Panc1 (cell line): ENCODE measurements at regions not wholly inside any gene's neighbourhood (a gene's known extent, or its start where the extent isn't known, plus 50 kb on each side); places are given as distances from the start of the nearest gene placed in this dataset.

Experiments
- ATAC-seq: fragments of 200-7000 bp; cut with Tn5 transposase; 2 replicates; pipeline ENCODE4 v1.9.1; 2020; ENCODE audit warnings: mild to moderate bottlenecking, moderate library complexity
- BruUV-seq: library from RNA; stranded (reverse); fragments of 400-500 nt; replicated peaks from 2 replicates; lab custom pipeline; 2021; lab: Mats Ljungman, UMichigan
- CTCF ChIA-PET: fragments of 300-600 bp; sonication (Branson Sonifier 250); formaldehyde crosslinking; loops from one replicate; lab custom pipeline; 2022; ENCODE audit warnings: antibody characterized with exemption; lab: Charles Lee
- POLR2A ChIA-PET: fragments of 300-600 bp; sonication (Branson Sonifier 250); formaldehyde crosslinking; loops from one replicate; lab custom pipeline; 2022; ENCODE audit warnings: antibody characterized with exemption; lab: Charles Lee
- DNase-seq: peaks from one replicate; pipeline ENCODE4 v3.0.0-alpha.2; 2010; ENCODE audit warnings: low read depth, low spot score
- H3K27ac ChIP-seq: 2 replicates; pipeline ENCODE4 v1.5.1; 2011; ENCODE audit warnings: mild to moderate bottlenecking, low read length, inconsistent platforms
- H3K27me3 ChIP-seq: fragments of 200-500 bp; sonication (Bioruptor generic); 2 replicates; pipeline ENCODE4 v1.6.0; 2014; ENCODE audit warnings: low read length, inconsistent platforms; ENCODE audit not compliant: control insufficient read depth, insufficient read depth
- H3K36me3 ChIP-seq: fragments of 200-500 bp; sonication (Bioruptor generic); 2 replicates; pipeline ENCODE4 v1.5.1; 2014; ENCODE audit warnings: inconsistent platforms, mild to moderate bottlenecking, low read length, moderate library complexity; ENCODE audit not compliant: control insufficient read depth, insufficient read depth
- H3K4me1 ChIP-seq: 2 replicates; pipeline ENCODE4 v1.5.1; 2011; ENCODE audit warnings: inconsistent platforms, mild to moderate bottlenecking, low read length, moderate library complexity; ENCODE audit not compliant: control insufficient read depth, insufficient read depth
- H3K4me3 ChIP-seq, 2 experiments: 2 replicates each; pipeline ENCODE4 v1.5.1; 2011 to 2012; ENCODE audit warnings: low read depth in 2 of 2, low read length in 2 of 2, mild to moderate bottlenecking in 2 of 2, inconsistent platforms in 1 of 2, moderate library complexity in 1 of 2
- H3K9me3 ChIP-seq: fragments of 200-500 bp; sonication (Bioruptor generic); 2 replicates; pipeline ENCODE4 v1.5.1; 2014; ENCODE audit warnings: low read depth, mild to moderate bottlenecking, inconsistent platforms, low read length, moderate library complexity; ENCODE audit not compliant: control insufficient read depth, insufficient read depth
- CTCF ChIP-seq: fragments of 450-650 bp; IDR thresholded peaks from 2 replicates; pipeline ENCODE4 v1.5.1; 2017; ENCODE audit warnings: mild to moderate bottlenecking
- POLR2AphosphoS5 ChIP-seq: IDR thresholded peaks from 2 replicates; pipeline ENCODE4 v1.6.1; 2012; ENCODE audit warnings: mild to moderate bottlenecking, low read depth, low read length, moderate library complexity
- REST ChIP-seq, 2 experiments: IDR thresholded peaks; 2 replicates each; pipeline ENCODE4 v1.6.1; 2011 to 2012; ENCODE audit warnings: low read depth in 2 of 2, control low read depth in 1 of 2, low read length in 1 of 2, mild to moderate bottlenecking in 1 of 2, moderate library complexity in 1 of 2; ENCODE audit not compliant: insufficient read depth in 1 of 2
- SIN3A ChIP-seq: IDR thresholded peaks from 2 replicates; pipeline ENCODE4 v1.6.1; 2012; ENCODE audit warnings: low read depth, mild to moderate bottlenecking, low read length, moderate library complexity, borderline replicate concordance; ENCODE audit not compliant: insufficient read depth
- TCF7L2 ChIP-seq: IDR thresholded peaks from 2 replicates; pipeline ENCODE4 v1.6.1; 2011; ENCODE audit warnings: mild to moderate bottlenecking, low read depth, low read length, inconsistent platforms
- in situ Hi-C: cut with HindIII; loops from 2 replicates; pipeline ENCODE4 v1.10.0; 2016; ENCODE audit warnings: low sequenced_read_pairs, low pct_unique_long_range_greater_than_20kb
- intact Hi-C: fragments of 100-400 bp; cut with micrococcal nuclease; formaldehyde crosslinking; loops from one replicate; pipeline ENCODE4 v1.10.0; 2022; ENCODE audit not compliant: unreplicated experiment

GRCh38 chr1:57854436-57854835 is 430.6 kb upstream of the DAB1 start:
- H3K27ac ChIP-seq, result no peak overlapping the region
- H3K4me3 ChIP-seq, result no peak overlapping the region
- intact Hi-C loops, result no loop called here
- no peak for TF ChIP-seq CTCF
- no peak for TF ChIP-seq TCF7L2
- no peak for TF ChIP-seq POLR2AphosphoS5
- no peak for TF ChIP-seq REST (IDR thresholded peaks at IDR 0.05; ENCODE audit: insufficient read depth in 1 of 2, low read depth in 2 of 2, low read length in 1 of 2)
- in situ Hi-C loops, result no loop called here
- DNase-seq (no peak), ATAC-seq (no peak)
- POLR2A ChIA-PET, result interaction anchor here (0.6 kb wide), 1 partner anchor 1804 kb away, joined by 3 read pairs; no protein-coding TSS in a partner anchor
- CTCF ChIA-PET, result no interaction called here
- no TSS peak for BruUV-seq
- H3K36me3 ChIP-seq, result no peaks in the 10 kb centered on the region
- H3K4me1 ChIP-seq, result no peaks in the 10 kb centered on the region
- H3K27me3 ChIP-seq, result no peaks in the 10 kb centered on the region
- no peaks in the 10 kb centered on the region for H3K9me3 ChIP-seq

GRCh38 chr1:57850176-57850940 is 426.5 kb upstream of the DAB1 start:
- DNase-seq, result no peak
- intact Hi-C loops (no loop called here), in situ Hi-C loops (no loop called here)
- Histone ChIP-seq H3K27ac (no peak overlapping the region), H3K36me3 (no peaks in the 10 kb centered on the region), H3K4me3 (no peak overlapping the region), H3K9me3 (no peaks in the 10 kb centered on the region), H3K27me3 (no peaks in the 10 kb centered on the region), H3K4me1 (no peaks in the 10 kb centered on the region)
- no TSS peak for BruUV-seq
- ChIA-PET POLR2A (no interaction called here), CTCF (interaction anchor here (0.6 kb wide), 1 partner anchor 153 kb away, joined by 13 read pairs; no protein-coding TSS in a partner anchor)
- TF ChIP-seq CTCF (no peak), REST (IDR thresholded peaks at IDR 0.05; ENCODE audit: insufficient read depth in 1 of 2, low read depth in 2 of 2, low read length in 1 of 2) (no peak), TCF7L2 (no peak), SIN3A (no peak), POLR2AphosphoS5 (no peak)
- no peak for ATAC-seq
